ENCODE measurements at regions not wholly inside any gene's neighbourhood (a gene's known extent, or its start where the extent isn't known, plus 50 kb on each side); places are given as distances from the start of the nearest gene placed in this dataset.
"Not testable (repeated sequence)": the region's sequence is repeated elsewhere in the genome, so short reads cannot be mapped to it uniquely, and the experiment has no call there.

DNA sequence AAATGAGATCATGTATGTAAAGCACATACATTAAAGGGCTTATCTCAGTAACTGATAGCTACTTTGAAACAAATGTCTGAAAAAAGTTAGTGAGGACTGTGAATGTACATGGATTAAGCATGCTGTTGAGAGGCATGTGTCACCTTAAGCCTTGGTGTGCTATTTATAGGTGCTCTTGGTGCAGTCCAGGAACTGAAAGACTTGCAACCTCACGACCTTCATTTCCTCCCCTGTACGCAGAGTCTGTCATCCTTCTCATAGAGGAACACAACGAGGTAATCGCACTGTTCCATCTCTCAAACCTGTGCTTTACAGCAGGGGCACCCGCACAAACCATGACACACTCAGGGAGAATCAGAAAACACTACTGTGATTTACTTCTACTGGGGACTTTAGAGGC, 65.6 kb downstream of the UFM1 start:
- in situ Hi-C loops (cut with HindIII; ENCODE audit: low sequenced_read_pairs) = no loop called here
- no peak for DNase-seq (ENCODE audit: low spot score)

DNA sequence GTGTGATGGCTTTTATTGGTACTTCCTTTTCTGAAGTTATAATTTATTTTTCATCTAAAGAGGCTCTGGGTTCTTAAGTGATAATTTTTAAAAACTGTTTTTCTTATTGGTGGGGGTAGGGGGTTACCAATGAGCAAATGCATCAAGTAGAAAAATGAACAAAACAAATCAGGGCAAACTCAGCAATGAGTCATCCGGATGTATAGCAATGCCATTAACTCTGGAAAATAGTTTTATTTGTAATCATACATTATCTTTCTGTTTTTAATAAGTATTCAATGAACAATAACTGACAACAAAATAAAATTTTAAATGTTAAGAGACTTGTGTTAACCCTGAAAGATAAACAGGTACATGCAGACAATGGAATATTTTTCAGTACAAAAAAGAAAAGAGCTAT, 67.6 kb downstream of the UFM1 start:
- in situ Hi-C loops (cut with HindIII; ENCODE audit: low sequenced_read_pairs) = no loop called here
- no peak for DNase-seq (ENCODE audit: low spot score)

DNA sequence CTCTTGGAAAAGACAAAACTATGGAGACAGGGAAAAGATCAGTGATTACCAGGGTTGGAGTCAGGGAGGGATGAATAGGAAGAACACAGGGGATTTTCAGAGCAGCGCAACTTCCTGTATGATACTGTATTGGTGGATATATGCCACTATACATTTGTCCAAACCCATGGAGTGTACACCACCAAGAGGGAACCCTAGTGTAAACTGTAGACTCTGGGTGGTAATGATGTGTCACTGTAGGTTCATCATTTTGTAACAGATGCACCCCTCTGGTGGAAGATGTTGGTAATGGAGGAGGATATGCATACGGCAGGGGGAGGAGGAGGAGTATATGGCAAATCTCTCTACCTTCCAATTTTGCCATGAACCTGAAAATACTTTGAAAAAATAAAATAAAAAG, 68.1 kb downstream of the UFM1 start:
- in situ Hi-C loops (cut with HindIII; ENCODE audit: low sequenced_read_pairs) = no loop called here
- no peak for DNase-seq (ENCODE audit: low spot score)

DNA sequence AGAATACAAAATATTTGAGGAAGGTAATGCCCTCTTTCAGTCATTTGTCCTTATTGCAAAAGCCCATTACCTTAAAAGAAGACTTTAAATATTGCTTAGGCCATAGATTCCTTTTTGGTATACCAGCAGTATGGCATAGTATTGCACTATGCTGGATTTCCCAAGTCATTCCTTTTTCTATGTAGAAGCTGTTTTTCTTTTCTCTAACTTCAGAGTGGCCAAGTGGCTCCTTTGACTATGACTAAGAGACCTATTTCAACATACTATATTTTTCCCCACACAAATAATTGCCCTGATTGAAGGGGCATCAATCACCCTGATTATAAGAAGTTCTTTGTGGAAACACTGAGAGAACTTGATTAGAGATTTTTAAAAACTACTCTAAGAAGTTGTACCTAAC, 68.6 kb downstream of the UFM1 start:
- no peak for DNase-seq (ENCODE audit: low spot score)
- in situ Hi-C loops (cut with HindIII; ENCODE audit: low sequenced_read_pairs) = no loop called here

GRCh38 chr13:38419312-38419873, 69.7 kb downstream of the UFM1 start:
- no peak for DNase-seq (ENCODE audit: low spot score)
- in situ Hi-C loops (cut with HindIII; ENCODE audit: low sequenced_read_pairs) = no loop called here

GRCh38 chr13:38421590-38422560, 72.2 kb downstream of the UFM1 start:
- no peak for DNase-seq (ENCODE audit: low spot score)

DNA sequence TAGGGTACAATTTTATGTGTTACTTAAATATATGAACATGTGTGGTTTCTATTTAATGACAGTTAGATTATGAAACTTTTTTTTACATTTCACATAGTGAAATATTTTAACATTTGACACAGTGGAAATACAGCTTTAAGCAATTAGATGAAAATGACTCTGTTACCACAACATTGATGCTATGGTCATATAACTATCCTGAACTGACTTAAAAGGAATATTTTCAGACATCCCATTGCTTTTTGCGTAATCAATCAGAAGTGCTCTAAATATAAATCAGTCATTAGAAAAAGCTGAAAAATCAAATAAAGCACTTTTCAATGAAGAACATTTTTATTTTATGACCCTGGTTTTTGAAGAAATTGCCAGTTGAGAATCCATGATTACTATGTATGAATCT, 80.3 kb downstream of the UFM1 start:
- no peak for DNase-seq (ENCODE audit: low spot score)
- in situ Hi-C loops (cut with HindIII; ENCODE audit: low sequenced_read_pairs) = no loop called here

More at GRCh38 chr13:38421590-38422560, 72.2 kb downstream of the UFM1 start:
- in situ Hi-C loops (cut with HindIII; ENCODE audit: low sequenced_read_pairs) = no loop called here

GRCh38 chr13:38430796-38431195, 81.1 kb downstream of the UFM1 start:
- in situ Hi-C loops (cut with HindIII; ENCODE audit: low sequenced_read_pairs) = no loop called here
- DNase-seq (ENCODE audit: low spot score) = no peak

DNA sequence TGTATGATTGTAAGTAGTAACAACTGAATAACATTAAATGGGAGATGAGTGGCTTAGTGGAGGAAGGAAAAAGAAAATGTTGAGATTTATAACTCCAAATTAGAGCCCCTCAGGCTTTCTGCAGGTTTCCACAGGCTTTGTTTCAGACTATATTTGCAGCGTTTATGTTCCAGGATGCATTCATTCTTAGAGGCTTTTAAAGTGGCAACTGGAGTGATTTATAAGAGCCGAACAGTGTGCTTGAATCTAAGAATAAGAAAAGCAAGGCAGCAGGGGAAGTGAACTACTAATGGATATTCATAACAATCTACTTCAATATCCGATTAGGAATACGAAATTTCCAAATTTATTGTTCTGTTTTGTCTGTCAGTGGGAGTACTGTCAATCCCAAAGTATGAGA, 91.0 kb downstream of the UFM1 start:
- DNase-seq (ENCODE audit: low spot score) = no peak
- in situ Hi-C loops (cut with HindIII; ENCODE audit: low sequenced_read_pairs) = no loop called here

- DNase-seq (ENCODE audit: low spot score) = no peak
- in situ Hi-C loops (cut with HindIII; ENCODE audit: low sequenced_read_pairs) = no loop called here
Observed at GRCh38 chr13:38444904-38445303, 95.3 kb downstream of the UFM1 start.

GRCh38 chr13:38452656-38453055, 103.0 kb downstream of the UFM1 start:
- in situ Hi-C loops (cut with HindIII; ENCODE audit: low sequenced_read_pairs) = no loop called here
- DNase-seq (ENCODE audit: low spot score) = no peak

DNA sequence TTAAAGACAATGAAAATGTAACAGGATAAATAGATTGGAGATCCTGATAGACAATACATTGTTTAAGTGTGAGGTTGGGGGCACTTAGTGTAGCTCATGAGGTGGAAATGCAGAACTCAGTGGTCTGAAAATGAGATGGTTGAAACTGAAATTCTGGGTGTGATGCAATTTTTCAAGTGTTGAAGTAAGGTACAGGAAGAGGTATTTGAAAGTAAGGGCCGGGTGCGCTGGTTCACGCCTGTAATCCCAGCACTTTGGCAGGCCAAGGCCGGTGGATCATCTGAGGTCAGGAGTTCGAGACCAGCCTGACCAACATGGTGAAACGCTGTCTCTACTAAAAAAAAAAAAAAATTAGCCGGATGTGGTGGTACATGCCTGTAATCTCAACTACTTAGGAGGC, 113.0 kb downstream of the UFM1 start:
- DNase-seq (ENCODE audit: low spot score) = no peak
- in situ Hi-C loops (cut with HindIII; ENCODE audit: low sequenced_read_pairs) = no loop called here

DNA sequence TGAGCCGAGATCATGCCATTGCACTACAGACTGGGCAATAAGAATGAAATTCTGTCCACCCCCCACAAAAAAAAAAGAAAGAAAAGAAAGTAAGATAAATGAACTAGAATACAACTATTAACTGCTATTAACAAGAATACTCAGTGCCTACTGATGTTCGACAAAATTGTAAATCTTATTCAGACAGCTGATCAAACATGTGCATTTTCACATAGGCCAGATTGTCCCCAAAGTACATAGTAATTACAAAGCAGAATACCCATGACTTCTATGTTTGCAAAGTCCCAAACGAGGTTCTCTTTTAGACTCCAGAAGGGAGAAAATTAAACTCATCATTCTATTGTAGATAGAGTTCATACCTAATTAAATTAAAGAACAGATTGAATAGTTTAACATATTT, 113.4 kb downstream of the UFM1 start:
- in situ Hi-C loops (cut with HindIII; ENCODE audit: low sequenced_read_pairs) = no loop called here
- DNase-seq (ENCODE audit: low spot score) = no peak

DNA sequence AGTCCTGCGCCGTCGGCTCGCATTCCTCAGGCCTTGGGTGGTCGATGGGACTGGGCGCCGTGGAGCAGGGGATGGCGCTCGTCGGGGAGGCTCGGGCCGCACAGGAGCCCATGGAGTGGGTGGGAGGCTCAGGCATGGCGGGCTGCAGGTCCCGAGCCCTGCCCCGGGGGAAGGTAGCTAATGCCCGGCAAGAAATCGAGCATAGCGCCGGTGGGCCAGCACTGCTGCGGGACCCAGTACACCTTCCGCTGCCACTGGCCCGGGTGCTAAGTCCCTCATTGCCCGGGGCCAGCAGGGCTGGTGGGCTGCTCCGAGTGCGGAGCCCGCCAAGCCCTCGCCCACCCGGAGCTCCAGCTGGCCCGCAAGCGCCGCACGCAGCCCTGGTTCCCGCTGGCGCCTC, 122.8 kb downstream of the UFM1 start:
- in situ Hi-C loops (cut with HindIII; ENCODE audit: low sequenced_read_pairs); DNase-seq (ENCODE audit: low spot score): not testable (repeated sequence)

DNA sequence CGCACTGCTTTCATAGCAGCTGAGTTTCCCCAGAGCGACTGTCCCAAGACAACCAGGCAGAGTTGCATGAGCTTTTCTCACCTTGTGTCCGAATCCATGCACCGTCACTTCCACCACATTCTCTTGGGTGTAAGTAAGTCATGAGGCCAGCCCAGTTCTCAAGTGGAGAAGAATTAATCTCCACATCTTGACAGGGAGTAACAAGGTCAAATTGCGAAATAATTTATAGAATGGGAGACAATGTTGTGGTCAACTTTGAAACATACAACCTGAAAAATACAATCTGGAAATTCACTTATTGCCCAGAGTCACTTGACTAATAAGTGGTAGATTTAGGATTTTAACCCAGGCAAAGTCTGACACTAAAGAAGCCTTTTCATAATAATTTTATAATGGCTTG, 123.7 kb downstream of the UFM1 start:
- DNase-seq (ENCODE audit: low spot score) = no peak
- in situ Hi-C loops (cut with HindIII; ENCODE audit: low sequenced_read_pairs) = no loop called here

DNA sequence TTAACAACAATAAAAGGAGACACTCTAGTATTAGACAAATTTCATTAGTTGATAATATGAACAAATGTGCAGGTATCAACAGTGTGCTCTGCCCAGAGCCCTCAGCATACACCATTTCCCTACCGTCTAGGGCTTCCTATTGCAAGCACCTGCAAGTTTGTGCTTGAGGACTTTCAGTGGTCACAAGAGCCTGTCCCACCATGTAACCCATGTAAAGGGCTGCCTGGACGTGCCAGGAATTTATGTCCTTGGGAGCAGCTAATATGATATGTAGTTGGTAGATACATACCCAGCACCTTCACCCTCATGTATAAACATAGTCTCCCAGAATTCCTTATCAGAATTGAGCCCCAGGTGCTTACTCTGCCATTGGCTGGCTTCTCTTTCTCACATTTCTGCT, 128.0 kb downstream of the UFM1 start:
- in situ Hi-C loops (cut with HindIII; ENCODE audit: low sequenced_read_pairs) = no loop called here
- DNase-seq (ENCODE audit: low spot score) = no peak

DNA sequence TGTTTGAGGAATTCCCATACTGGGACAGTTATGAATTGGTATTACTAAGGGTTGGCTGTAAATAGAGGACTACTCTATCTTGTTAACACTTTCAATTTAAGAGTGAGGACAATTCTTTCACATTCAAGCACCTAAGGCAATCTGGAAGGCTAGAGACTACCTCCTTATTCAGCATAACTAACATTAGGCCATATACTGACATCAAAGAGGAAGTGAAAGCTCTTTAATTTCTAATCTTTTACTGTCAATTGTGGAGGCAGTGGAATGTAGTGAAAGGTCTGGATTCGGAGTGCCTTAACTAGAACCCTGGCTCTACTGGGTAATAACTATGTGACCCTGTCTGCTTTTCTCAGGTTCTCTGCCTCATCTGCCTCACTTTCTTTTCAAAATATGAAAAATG, 134.0 kb downstream of the UFM1 start:
- in situ Hi-C loops (cut with HindIII; ENCODE audit: low sequenced_read_pairs) = no loop called here
- no peak for DNase-seq (ENCODE audit: low spot score)

- in situ Hi-C loops (cut with HindIII; ENCODE audit: low sequenced_read_pairs) = no loop called here
- DNase-seq (ENCODE audit: low spot score) = no peak
Observed at GRCh38 chr13:38490657-38491056, 141.0 kb downstream of the UFM1 start.

DNA sequence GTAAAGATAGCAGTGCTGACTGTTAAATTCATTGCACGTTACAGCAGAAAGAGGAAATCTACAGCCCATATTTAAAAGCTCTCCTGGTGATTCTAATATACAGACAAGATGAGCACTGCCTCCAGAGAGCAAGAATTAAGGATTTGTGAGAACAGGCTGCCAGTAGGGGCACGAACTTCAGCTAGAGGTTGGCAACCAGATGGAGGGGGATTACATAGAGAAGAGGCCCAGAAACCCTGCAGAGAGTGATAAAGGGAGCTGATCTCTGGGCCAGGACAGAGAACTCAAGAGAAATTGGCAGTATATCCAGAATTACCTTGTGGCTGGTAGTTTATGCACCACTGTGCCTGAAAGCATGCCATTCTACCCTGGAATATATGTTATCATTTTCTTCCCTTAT, 144.8 kb downstream of the UFM1 start:
- DNase-seq (ENCODE audit: low spot score) = no peak
- in situ Hi-C loops (cut with HindIII; ENCODE audit: low sequenced_read_pairs) = no loop called here

DNA sequence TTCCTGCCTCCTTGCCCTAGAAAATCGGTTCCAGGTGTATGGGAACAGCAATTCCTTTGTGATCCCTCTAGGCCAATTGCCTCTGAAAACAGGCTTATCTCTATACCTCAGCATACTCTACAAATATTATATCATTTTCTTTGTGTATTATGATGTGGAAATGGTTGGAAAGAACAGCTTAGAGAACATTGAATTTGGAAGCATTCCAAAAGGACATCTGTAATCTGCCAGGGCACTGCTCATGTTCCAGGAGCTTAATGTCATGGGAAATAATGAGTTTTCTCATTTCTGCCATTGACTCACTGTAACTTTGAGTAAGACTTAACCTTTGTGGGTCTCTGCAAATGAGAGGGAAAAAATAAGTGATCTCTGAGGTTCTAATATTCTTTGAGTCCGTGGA, 147.3 kb downstream of the UFM1 start:
- DNase-seq (ENCODE audit: low spot score) = no peak
- in situ Hi-C loops (cut with HindIII; ENCODE audit: low sequenced_read_pairs) = no loop called here

DNA sequence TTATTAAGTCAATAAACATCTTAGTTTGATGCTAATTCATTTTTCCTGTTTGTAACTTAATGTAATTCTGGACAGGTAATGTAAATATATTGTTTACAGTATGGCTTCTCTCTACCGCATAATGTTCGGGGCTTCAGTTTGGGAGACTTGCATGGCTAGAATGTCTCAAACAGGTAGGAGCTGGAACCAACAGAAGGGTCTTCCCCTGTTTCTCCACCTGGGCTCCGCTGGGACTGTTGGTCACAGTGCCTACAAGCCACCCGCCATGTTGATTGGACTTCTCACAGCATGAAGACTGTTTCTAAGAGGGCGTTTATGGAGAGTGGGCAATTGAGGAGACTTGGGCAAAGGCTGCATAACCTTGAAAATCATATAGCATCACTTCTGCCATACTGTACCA, 148.6 kb downstream of the UFM1 start:
- no peak for DNase-seq (ENCODE audit: low spot score)
- in situ Hi-C loops (cut with HindIII; ENCODE audit: low sequenced_read_pairs) = no loop called here

Measured in G401 (cell line).